ENCODE measurements at regions not wholly inside any gene's neighbourhood (a gene's known extent, or its start where the extent isn't known, plus 50 kb on each side); places are given as distances from the start of the nearest gene placed in this dataset.

GRCh38 chr1:219419860-219420259, 193.0 kb downstream of the ZC3H11B start (continued):
- TF ChIP-seq RFX5 (IDR thresholded peaks at IDR 0.05; ENCODE audit: borderline replicate concordance, low read depth, low read length) (no peak), NRF1 (IDR thresholded peaks at IDR 0.05; ENCODE audit: low read depth, low read length) (no peak), CREB1 (IDR thresholded peaks at IDR 0.05) (no peak), EZH2 (IDR thresholded peaks at IDR 0.05; ENCODE audit: low read depth, low read length, severe bottlenecking) (no peak), MAFK (IDR thresholded peaks at IDR 0.05; ENCODE audit: low read depth, low read length) (no peak), SIN3A (conservative IDR thresholded peaks at IDR 0.05 in 1 of 2, IDR thresholded peaks at IDR 0.05 in 1 of 2; ENCODE audit: low read depth in 1 of 2, low read length in 2 of 2) (no peak), EGR1 (IDR thresholded peaks at IDR 0.05; ENCODE audit: borderline replicate concordance, low read depth, low read length) (no peak)
